NCI-H2029 treated with DMSO at 0.1 percent for 48 hours (cell line): ENCODE measurements at regions not wholly inside any gene's neighbourhood (a gene's known extent, or its start where the extent isn't known, plus 50 kb on each side); places are given as distances from the start of the nearest gene placed in this dataset.

Source experiments
- DNase-seq: peaks from one replicate; lab custom pipeline; 2025; lab: John Stamatoyannopoulos, UW

GRCh38 chr5:2603272-2603575, 148.3 kb downstream of the IRX2 start:
- no peak for DNase-seq

GRCh38 chr5:2602451-2603271, 148.8 kb downstream of the IRX2 start:
- DNase-seq: no peak

- no peak for DNase-seq
These were observed 153.0 kb downstream of the IRX2 start for GRCh38 chr5:2598503-2598902.

GRCh38 chr5:2594701-2595100, 156.8 kb downstream of the IRX2 start:
- no peak for DNase-seq

GRCh38 chr5:2592766-2593165, 158.7 kb downstream of the IRX2 start:
- DNase-seq: no peak

- no peak for DNase-seq
These were observed 159.6 kb downstream of the IRX2 start for GRCh38 chr5:2591777-2592453.

- DNase-seq: peak; percentile 86
These were observed 162.5 kb downstream of the IRX2 start for GRCh38 chr5:2588850-2589501.

GRCh38 chr5:2587189-2588031, 164.1 kb downstream of the IRX2 start:
- DNase-seq: no peak

GRCh38 chr5:2586016-2586715, 165.3 kb downstream of the IRX2 start:
- DNase-seq: no peak

GRCh38 chr5:2584579-2585269, 166.8 kb downstream of the IRX2 start:
- no peak for DNase-seq

- DNase-seq: no peak
These were observed 169.0 kb downstream of the IRX2 start for GRCh38 chr5:2582507-2582906.

- no peak for DNase-seq
These were observed 169.4 kb downstream of the IRX2 start for GRCh38 chr5:2582106-2582505.

GRCh38 chr5:2581418-2581817, 170.1 kb downstream of the IRX2 start:
- no peak for DNase-seq

- DNase-seq: peak; percentile 25
These were observed 172.4 kb downstream of the IRX2 start for GRCh38 chr5:2579126-2579525.

GRCh38 chr5:2577312-2578036, 174.0 kb downstream of the IRX2 start:
- DNase-seq: no peak

GRCh38 chr5:2576823-2577222, 174.7 kb downstream of the IRX2 start:
- no peak for DNase-seq

- no peak for DNase-seq
These were observed 175.6 kb downstream of the IRX2 start for GRCh38 chr5:2575871-2576270.

- DNase-seq: no peak
These were observed 176.2 kb downstream of the IRX2 start for GRCh38 chr5:2575292-2575691.

GRCh38 chr5:2574155-2574554, 177.3 kb downstream of the IRX2 start:
- DNase-seq: no peak

GRCh38 chr5:2570586-2570985, 180.9 kb downstream of the IRX2 start:
- no peak for DNase-seq
